ENCODE measurements at regions not wholly inside any gene's neighbourhood (a gene's known extent, or its start where the extent isn't known, plus 50 kb on each side); places are given as distances from the start of the nearest gene placed in this dataset.
"Not testable (repeated sequence)": the region's sequence is repeated elsewhere in the genome, so short reads cannot be mapped to it uniquely, and the experiment has no call there.

- Mint-ChIP-seq H3K36me3 (ENCODE audit: low read depth) (no peaks in the 10 kb centered on the region), H3K9me3 (ENCODE audit: insufficient read depth) (no peaks in the 10 kb centered on the region), H3K27me3 (ENCODE audit: low read depth) (peaks cover 29% of the 10 kb centered on the region), H3K4me1 (ENCODE audit: low read depth) (peaks cover 24% of the 10 kb centered on the region), H3K27ac (peak overlapping the region; percentile 82), H3K4me3 (peak overlapping the region; percentile 90)
- ATAC-seq (peak; percentile 73), DNase-seq (peak; percentile 82)
- ChIA-PET CTCF (interaction anchor here (0.6 to 8.0 kb wide), 33 partner anchors 10 to 275 kb away, joined by 3 to 165 read pairs (median 6); partner anchors contain the start of genes TRIM27 and ZNF311), POLR2A (interaction anchor here (0.7 to 2.9 kb wide), 6 partner anchors 27 to 757 kb away, joined by 3 to 21 read pairs (median 6); partner anchors contain the start of gene TRIM27)
Observed at GRCh38 chr6:28838289-28838633, 85.5 kb downstream of the TRIM27 start.

- peaks cover 24% of the 10 kb centered on the region for H3K27me3 Mint-ChIP-seq (ENCODE audit: low read depth)
- peak; percentile 88 for ATAC-seq
Observed at GRCh38 chr6:28838634-28839442, 84.9 kb downstream of the TRIM27 start.

GRCh38 chr6:28839443-28840120, 84.2 kb downstream of the TRIM27 start:
- POLR2A ChIA-PET, result interaction anchor here (2.9 kb wide), 1 partner anchor 84 kb away, joined by 21 read pairs; the partner anchor contains the start of gene TRIM27
- H3K27ac Mint-ChIP-seq, result no peak overlapping the region

More at GRCh38 chr6:28838634-28839442, 84.9 kb downstream of the TRIM27 start:
- Mint-ChIP-seq H3K36me3 (ENCODE audit: low read depth) (no peaks in the 10 kb centered on the region), H3K27ac (peak overlapping the region; percentile 82), H3K4me3 (peak overlapping the region; percentile 90), H3K9me3 (ENCODE audit: insufficient read depth) (no peaks in the 10 kb centered on the region), H3K4me1 (ENCODE audit: low read depth) (peaks cover 24% of the 10 kb centered on the region)
- CTCF ChIA-PET, result interaction anchor here (0.9 to 8.0 kb wide), 25 partner anchors 10 to 274 kb away, joined by 3 to 165 read pairs (median 7); partner anchors contain the start of gene TRIM27
- POLR2A ChIA-PET, result interaction anchor here (0.7 to 2.9 kb wide), 4 partner anchors 46 to 758 kb away, joined by 3 to 21 read pairs (median 4); partner anchors contain the start of gene TRIM27
- peak; percentile 88 for DNase-seq

GRCh38 chr6:28841290-28841689, 82.5 kb downstream of the TRIM27 start:
- Mint-ChIP-seq H3K36me3 (ENCODE audit: low read depth) (no peaks in the 10 kb centered on the region), H3K9me3 (ENCODE audit: insufficient read depth) (no peaks in the 10 kb centered on the region), H3K4me1 (ENCODE audit: low read depth) (peaks cover 24% of the 10 kb centered on the region), H3K27me3 (ENCODE audit: low read depth) (peaks cover 15% of the 10 kb centered on the region), H3K27ac (no peak overlapping the region), H3K4me3 (no peak overlapping the region)
- ChIA-PET CTCF (interaction anchor here (0.6 to 8.0 kb wide), 8 partner anchors 11 to 261 kb away, joined by 3 to 165 read pairs (median 4); no protein-coding TSS in a partner anchor), POLR2A (interaction anchor here (1.1 kb wide), 1 partner anchor 82 kb away, joined by 3 read pairs; no protein-coding TSS in a partner anchor)
- DNase-seq (no peak), ATAC-seq (no peak)

More at GRCh38 chr6:28839443-28840120, 84.2 kb downstream of the TRIM27 start:
- CTCF ChIA-PET, result interaction anchor here (0.8 to 8.0 kb wide), 13 partner anchors 9 to 181 kb away, joined by 3 to 165 read pairs (median 15); partner anchors contain the start of gene TRIM27
- DNase-seq (no peak), ATAC-seq (no peak)
- H3K9me3 Mint-ChIP-seq (ENCODE audit: insufficient read depth), result no peaks in the 10 kb centered on the region
- H3K27me3 Mint-ChIP-seq (ENCODE audit: low read depth), result peaks cover 19% of the 10 kb centered on the region
- H3K36me3 Mint-ChIP-seq (ENCODE audit: low read depth), result no peaks in the 10 kb centered on the region
- H3K4me1 Mint-ChIP-seq (ENCODE audit: low read depth), result peaks cover 24% of the 10 kb centered on the region
- peak overlapping the region; percentile 90 for H3K4me3 Mint-ChIP-seq

GRCh38 chr6:28848756-28849155, 75.0 kb downstream of the TRIM27 start:
- H3K4me1 Mint-ChIP-seq (ENCODE audit: low read depth); POLR2A ChIA-PET; H3K27ac Mint-ChIP-seq; ATAC-seq; H3K36me3 Mint-ChIP-seq (ENCODE audit: low read depth); H3K4me3 Mint-ChIP-seq; H3K9me3 Mint-ChIP-seq (ENCODE audit: insufficient read depth): not testable (repeated sequence)
- peaks cover 26% of the 10 kb centered on the region for H3K27me3 Mint-ChIP-seq (ENCODE audit: low read depth)
- CTCF ChIA-PET, result interaction anchor here (0.7 to 3.1 kb wide), 17 partner anchors 9 to 170 kb away, joined by 3 to 23 read pairs (median 5); no protein-coding TSS in a partner anchor
- peak; percentile 66 for DNase-seq

All from activated CD8-positive, alpha-beta T cell treated with anti-CD3 and anti-CD28 coated beads, Interleukin-2, amount 10 ng/mL, durations not matched to agents 7 days and 5 days (primary cell).